Right atrium auricular region (tissue), 2 donors: ENCODE measurements at regions not wholly inside any gene's neighbourhood (a gene's known extent, or its start where the extent isn't known, plus 50 kb on each side); places are given as distances from the start of the nearest gene placed in this dataset.

Experiments
- DNase-seq: peaks from one replicate; pipeline ENCODE4 v3.0.0-alpha.2; 2019; ENCODE audit warnings: low spot score
- H3K27ac ChIP-seq, 2 donors: fragments of 200-600 bp; sonication (generic); 1 replicate in 1 of 2; 2 replicates in 1 of 2; pipeline ENCODE4 v1.5.1; 2016 to 2019
- H3K27me3 ChIP-seq, 2 donors: fragments of 200-600 bp; sonication (generic); one replicate each; pipeline versions ENCODE4 v1.5.1 to v1.6.0; 2017 to 2019
- H3K36me3 ChIP-seq: fragments of 200-600 bp; sonication (generic); one replicate; pipeline ENCODE4 v1.5.1; 2016
- H3K4me1 ChIP-seq, 2 donors: fragments of 200-600 bp; sonication (generic); one replicate each; pipeline versions ENCODE4 v1.5.1 to v1.6.0; 2017 to 2019
- H3K4me3 ChIP-seq, 2 donors: fragments of 200-600 bp; sonication (generic); 1 replicate in 1 of 2; 2 replicates in 1 of 2; pipeline ENCODE4 v1.5.1; 2017 to 2019; ENCODE audit warnings: mild to moderate bottlenecking in 1 of 2, moderate library complexity in 1 of 2
- H3K9me3 ChIP-seq, 2 donors: fragments of 200-600 bp; sonication (generic); one replicate each; pipeline ENCODE4 v1.5.1; 2019
- TF ChIP-seq, protein P1 (sequence below), 2 donors: fragments of 200-600 bp; sonication (generic); IDR thresholded peaks; one replicate each; pipeline ENCODE4 v1.5.1; 2019; ENCODE audit warnings: antibody characterized with exemption in 2 of 2

DNA sequence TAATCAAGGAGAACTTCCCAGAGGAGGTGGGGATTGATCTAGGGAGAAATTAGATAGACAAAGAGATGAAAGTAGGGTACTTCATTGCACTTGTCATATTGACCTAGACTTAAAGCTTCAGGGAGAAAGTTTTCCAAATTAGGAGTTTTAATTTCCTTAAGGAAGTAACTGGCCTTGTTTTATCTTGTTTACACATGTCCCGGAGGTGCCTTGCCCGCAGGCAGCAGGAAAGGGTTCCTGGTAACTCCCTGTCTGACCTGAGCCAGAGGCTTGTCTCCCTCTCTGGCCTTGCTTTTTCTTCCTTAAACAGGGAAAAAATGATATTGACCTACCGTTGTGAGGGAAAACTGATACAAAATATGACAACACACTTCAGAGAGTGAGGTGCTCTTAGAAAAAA is 181.6 kb downstream of the EVX1 start:
- Histone ChIP-seq H3K4me3 (no peak overlapping the region), H3K27ac (no peak overlapping the region), H3K27me3 (no peaks in the 10 kb centered on the region), H3K9me3 (peaks cover 0 to 6% of the 10 kb centered on the region in 2 donors), H3K4me1 (no peaks in the 10 kb centered on the region), H3K36me3 (no peaks in the 10 kb centered on the region)
- DNase-seq: no peak
- TF ChIP-seq, protein P1, sequence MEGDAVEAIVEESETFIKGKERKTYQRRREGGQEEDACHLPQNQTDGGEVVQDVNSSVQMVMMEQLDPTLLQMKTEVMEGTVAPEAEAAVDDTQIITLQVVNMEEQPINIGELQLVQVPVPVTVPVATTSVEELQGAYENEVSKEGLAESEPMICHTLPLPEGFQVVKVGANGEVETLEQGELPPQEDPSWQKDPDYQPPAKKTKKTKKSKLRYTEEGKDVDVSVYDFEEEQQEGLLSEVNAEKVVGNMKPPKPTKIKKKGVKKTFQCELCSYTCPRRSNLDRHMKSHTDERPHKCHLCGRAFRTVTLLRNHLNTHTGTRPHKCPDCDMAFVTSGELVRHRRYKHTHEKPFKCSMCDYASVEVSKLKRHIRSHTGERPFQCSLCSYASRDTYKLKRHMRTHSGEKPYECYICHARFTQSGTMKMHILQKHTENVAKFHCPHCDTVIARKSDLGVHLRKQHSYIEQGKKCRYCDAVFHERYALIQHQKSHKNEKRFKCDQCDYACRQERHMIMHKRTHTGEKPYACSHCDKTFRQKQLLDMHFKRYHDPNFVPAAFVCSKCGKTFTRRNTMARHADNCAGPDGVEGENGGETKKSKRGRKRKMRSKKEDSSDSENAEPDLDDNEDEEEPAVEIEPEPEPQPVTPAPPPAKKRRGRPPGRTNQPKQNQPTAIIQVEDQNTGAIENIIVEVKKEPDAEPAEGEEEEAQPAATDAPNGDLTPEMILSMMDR (IDR thresholded peaks at IDR 0.05): no peak

DNA sequence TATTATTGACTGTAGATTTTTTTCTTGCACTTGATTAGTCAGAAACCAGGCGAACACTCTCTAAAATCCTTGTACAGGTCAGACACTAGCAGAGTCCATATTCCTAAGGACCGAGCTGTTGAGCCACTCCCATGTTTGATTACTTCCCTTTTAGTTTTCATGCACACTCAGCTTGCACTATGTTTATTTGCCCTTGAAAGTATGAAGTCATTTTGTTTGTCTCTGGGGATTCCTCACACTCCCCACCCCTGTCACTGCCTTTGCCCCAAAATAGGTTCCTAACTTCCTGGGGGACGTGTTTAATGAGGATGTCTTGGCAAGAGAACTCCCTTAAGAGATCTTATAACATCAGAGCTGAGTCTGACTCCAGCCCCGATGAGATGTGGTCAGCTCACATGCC is 182.1 kb downstream of the EVX1 start:
- H3K27me3 ChIP-seq: no peaks in the 10 kb centered on the region
- H3K27ac ChIP-seq: no peak overlapping the region
- H3K4me1 ChIP-seq: no peaks in the 10 kb centered on the region
- H3K4me3 ChIP-seq: no peak overlapping the region
- peaks cover 0 to 6% of the 10 kb centered on the region in 2 donors for H3K9me3 ChIP-seq
- TF ChIP-seq, protein P1 (IDR thresholded peaks at IDR 0.05): no peak
- DNase-seq: no peak
- H3K36me3 ChIP-seq: no peaks in the 10 kb centered on the region

DNA sequence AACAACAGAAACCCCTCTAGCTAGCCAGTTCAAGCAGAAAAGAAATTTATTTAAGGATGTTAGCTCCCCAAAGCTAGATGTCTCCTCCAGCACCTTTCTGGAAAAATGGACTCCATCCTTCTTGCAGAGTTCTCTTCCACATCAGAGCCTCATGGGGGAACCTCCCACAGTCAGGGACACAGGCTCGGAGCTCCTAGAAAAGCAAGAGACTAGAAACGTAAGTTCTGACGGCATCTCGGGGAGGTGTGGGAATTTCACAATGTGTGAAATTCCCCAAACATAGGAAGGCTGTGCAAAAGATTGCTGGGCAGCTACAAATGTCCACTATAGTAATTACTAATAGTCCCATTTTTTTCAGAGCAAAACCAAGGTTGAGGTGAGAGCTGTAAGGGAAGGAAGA is 184.8 kb downstream of the EVX1 start:
- no peak for DNase-seq
- Histone ChIP-seq H3K27me3 (no peaks in the 10 kb centered on the region), H3K36me3 (no peaks in the 10 kb centered on the region), H3K4me3 (no peak overlapping the region), H3K27ac (no peak overlapping the region), H3K9me3 (peaks cover 0 to 6% of the 10 kb centered on the region in 2 donors), H3K4me1 (no peaks in the 10 kb centered on the region)
- TF ChIP-seq, protein P1 (IDR thresholded peaks at IDR 0.05): no peak

DNA sequence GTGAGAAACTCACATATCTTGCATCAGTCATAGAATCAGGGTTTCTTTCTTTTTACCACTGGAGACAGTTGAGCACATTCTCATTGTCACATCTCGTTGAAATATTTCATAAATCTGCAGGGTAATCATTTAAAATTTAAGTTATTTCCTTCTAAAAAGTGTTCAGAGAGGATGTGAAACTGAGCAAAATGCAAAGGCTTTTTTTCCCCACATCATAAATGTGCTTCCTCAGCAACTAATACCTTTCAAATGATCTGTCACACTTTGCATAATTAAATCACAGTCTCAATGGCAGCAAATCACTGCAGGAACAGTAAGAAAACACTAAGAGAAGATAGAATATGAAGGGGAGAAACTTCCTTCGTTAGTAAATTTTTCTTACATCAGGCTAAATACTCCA is 187.5 kb downstream of the EVX1 start:
- Histone ChIP-seq H3K9me3 (peaks cover 0 to 6% of the 10 kb centered on the region in 2 donors), H3K27me3 (no peaks in the 10 kb centered on the region), H3K4me1 (no peaks in the 10 kb centered on the region), H3K36me3 (no peaks in the 10 kb centered on the region), H3K4me3 (no peak overlapping the region), H3K27ac (no peak overlapping the region)
- TF ChIP-seq, protein P1 (IDR thresholded peaks at IDR 0.05): no peak
- no peak for DNase-seq

DNA sequence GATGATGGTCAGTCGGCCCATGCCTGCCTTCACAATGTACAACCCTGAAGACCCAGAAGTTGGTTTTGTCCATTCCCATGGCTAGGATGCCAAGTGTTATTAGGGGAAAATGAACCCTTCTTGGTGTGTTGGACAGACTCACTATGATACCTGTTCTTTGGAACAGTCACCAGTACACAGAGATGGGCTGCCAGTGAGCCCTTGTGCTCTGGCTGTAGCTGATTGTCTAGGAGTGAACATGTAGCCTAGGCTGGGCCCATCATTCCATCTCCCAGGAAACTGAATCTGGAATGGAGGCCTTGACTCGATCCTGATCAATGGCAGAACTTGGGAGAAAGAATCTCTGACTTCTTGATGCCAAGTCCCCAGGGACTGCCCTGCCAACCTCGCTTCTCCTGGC is 188.9 kb downstream of the EVX1 start:
- Histone ChIP-seq H3K27me3 (no peaks in the 10 kb centered on the region), H3K4me1 (no peaks in the 10 kb centered on the region), H3K27ac (no peak overlapping the region), H3K36me3 (no peaks in the 10 kb centered on the region), H3K9me3 (peaks cover 0 to 2% of the 10 kb centered on the region in 2 donors), H3K4me3 (no peak overlapping the region)
- TF ChIP-seq, protein P1 (IDR thresholded peaks at IDR 0.05): no peak
- DNase-seq: no peak

DNA sequence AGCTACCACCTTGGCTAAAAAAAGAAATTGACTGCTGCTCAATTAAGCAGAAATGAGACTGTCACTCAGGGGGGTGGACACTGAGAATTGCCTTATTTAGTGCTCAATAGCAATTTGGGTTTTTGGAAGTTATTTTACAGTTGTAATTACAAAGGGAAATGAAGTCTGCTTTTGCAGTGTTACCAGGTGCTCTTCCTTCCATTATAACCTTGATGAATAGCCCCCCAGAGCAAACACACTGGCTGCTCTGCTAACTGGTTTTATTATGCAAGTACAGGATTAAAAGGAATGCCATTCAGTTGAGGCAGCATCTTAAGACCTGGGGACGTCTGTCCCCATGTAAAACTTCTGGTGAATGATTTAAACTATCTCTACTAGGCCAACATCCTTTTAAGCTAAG is 191.0 kb downstream of the EVX1 start:
- Histone ChIP-seq H3K4me3 (no peak overlapping the region), H3K9me3 (no peaks in the 10 kb centered on the region), H3K36me3 (no peaks in the 10 kb centered on the region), H3K27me3 (no peaks in the 10 kb centered on the region), H3K4me1 (no peaks in the 10 kb centered on the region), H3K27ac (no peak overlapping the region)
- TF ChIP-seq, protein P1 (IDR thresholded peaks at IDR 0.05): no peak
- no peak for DNase-seq
